Renal cortical epithelial cell (primary cell): ENCODE measurements at regions not wholly inside any gene's neighbourhood (a gene's known extent, or its start where the extent isn't known, plus 50 kb on each side); places are given as distances from the start of the nearest gene placed in this dataset.

Source experiments
- DNase-seq: peaks from one replicate; pipeline ENCODE4 v3.0.0-alpha.2; 2011; ENCODE audit warnings: low read depth

DNA sequence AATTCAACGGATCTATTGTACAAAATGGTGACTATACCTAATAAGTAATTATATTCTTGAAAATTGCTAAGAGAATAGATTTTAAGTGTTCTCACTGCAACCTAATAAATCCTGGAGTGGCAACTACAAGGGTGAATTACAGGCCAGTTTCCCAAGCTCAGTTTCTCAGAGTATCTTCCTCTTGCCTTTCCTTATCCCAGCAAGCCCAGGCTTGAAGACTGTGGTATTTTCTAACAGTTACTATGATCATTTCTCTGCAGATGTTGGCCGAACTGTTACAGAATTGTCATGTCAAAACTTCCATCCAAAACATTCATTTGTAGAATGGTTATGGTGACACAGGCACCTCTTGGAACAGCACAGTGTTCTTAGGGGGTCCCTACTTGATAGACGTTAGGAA, 138.1 kb upstream of the PTCHD4 start:
- no peak for DNase-seq

DNA sequence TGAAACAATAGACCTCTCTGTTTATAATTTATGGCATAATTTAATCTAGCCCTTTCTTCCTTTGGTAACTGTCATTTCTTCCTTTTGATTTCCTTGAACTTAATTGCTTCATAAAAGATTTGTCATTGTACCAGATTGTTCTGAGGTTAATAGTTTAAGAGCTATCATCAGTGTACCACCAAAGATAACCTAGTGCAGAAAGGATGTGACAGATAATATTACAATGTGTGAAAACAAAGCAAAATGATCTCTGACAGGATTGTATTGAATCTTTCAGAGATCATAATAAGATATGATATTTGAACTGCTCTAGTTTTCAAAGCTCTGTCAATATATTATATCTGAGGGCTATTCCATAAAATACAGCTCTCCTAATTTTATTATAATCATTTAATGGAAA, 132.1 kb upstream of the PTCHD4 start:
- DNase-seq, result no peak

DNA sequence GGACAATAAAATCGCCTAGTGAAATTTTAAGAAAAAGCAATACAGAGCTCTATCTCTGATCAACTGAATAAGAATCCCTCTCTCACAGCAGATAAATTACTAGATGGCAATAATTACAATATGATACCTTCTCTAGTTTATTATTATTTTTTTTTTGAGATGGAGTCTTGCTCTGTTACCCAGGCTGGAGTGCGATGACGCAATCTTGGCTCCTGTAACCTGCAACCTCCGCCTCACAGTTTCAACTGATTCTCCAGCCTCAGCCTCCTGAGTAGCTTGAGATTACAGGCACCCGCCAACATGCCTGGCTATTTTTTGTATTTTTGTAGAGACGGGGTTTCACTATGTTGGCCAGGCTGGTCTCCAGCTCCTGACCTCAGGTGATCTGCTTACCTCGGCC, 129.3 kb upstream of the PTCHD4 start:
- no peak for DNase-seq

DNA sequence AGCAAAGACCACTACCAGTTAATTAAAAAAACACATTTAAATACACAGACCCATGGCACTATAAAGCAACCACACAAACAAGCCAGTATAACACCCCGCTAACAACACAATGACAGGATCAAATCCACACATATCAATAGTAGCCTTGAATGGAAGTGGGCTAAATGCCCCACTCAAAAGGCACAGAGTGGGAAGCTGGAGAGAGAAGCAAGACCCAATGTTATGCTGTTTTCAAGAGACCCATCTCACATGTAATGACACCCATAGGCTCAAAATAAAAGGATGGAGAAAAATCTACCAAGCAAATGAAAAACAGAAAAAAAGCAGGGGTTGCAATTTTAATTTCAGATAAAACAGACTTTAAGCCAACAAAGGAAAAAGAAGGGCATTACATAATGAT, 125.4 kb upstream of the PTCHD4 start:
- DNase-seq, result no peak

DNA sequence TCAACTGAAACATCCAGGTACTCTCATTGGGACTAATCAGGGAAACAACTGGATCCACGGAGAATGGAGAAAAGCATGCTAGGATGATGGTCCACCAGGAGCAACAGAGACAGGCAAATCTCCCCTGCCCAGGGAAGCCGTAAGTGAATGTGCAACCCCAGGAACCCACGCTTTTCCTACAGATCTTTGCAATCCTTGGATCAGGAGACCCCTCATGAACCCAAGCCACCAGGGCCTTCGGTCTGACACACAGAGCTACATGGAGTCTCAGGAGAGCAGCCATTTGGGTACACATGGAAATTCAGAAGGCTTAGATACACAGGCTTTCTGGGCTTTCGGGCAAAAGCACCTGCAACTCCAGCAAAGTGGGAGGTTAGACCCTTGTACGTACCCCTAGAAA, 122.1 kb upstream of the PTCHD4 start:
- DNase-seq, result no peak

DNA sequence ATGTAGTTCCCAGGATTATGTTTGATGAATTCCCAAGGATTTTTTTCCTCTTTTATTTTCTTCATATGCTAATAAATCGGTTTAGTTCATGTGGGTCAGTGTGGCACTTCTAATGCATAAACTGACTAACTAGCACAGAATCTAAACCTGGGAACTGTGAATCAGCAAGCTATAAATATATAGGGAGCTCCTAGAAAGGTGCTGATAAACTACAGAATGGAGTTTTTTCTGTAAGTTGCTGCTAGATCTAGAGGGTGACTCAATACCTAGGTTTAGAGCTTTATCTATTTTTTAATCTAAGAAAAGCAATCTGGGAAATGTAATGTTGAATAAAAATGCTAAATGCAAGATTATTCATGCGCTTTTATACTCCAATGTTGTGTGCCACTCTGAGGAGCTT, 118.8 kb upstream of the PTCHD4 start:
- DNase-seq, result peak; percentile 17

DNA sequence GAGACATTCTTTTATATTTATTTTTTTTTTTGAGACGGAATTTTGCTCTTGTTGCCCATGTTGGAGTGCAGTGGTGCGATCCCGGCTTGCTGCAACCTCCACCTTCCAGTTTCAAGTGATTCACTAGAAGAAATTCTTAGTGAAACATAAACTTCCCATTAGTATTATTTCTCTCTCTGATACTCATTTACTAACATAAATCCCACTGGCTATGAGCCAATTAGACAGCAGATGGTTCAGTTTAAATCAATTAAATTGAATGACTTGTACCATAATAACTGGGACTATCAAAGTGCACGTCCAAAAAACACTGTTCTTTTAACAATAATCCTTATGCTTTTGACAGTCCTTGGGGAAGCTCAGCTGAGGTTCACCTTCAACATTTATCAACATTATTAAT, 111.2 kb upstream of the PTCHD4 start:
- DNase-seq, result peak; percentile 71

DNA sequence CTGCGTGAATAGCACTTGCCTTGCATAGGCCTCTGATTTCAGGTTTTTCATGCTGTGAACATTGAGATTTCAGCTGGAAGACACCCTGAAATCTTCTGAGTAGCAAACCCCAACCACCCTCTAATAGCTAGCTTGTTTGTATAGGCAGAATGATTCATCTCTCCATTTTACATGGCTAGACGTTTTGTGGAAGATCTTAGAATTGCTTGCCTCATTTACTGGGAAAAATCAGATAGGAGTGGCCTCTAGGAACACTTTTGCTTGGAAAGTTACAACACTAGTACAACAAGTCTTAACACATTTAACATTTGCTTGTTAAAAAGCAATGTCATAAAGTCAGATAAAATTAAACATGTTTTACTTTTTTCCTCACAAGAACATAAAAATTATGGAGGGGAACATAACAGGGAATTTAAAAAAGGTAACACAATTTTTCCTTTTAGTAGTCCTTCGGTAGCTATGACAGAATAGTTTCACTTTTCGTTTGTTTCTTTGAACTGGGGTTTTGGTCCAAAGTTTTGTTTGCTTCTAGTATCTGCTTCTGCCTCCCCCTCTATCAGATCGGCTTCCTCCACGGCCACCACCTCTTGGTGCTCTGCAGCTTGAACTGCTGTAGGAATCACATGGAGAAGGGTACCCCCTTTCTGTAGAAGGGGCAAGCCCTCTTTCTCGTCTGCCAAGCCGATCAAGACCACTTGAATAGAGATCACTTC, 102.2 kb upstream of the PTCHD4 start:
- peak; percentile 13 for DNase-seq

DNA sequence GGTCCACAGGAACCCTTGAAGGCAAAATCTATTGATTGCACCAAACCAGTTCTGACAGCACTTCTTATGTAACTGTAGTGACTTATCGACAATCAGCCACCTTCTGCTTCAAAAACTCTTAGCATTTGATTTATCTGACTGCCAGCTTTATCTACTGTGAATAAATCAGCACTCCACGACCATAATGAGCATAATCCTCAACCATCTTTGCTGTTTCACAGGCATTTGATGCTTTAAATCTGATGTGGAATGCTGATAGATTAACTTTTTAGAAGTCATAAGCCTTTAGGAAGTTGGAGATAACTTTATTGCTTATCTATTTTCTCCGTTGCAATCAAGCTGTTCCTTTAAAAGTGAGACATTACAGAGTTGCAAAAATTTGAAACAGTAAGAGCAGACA, 101.5 kb upstream of the PTCHD4 start:
- DNase-seq, result peak; percentile 21

DNA sequence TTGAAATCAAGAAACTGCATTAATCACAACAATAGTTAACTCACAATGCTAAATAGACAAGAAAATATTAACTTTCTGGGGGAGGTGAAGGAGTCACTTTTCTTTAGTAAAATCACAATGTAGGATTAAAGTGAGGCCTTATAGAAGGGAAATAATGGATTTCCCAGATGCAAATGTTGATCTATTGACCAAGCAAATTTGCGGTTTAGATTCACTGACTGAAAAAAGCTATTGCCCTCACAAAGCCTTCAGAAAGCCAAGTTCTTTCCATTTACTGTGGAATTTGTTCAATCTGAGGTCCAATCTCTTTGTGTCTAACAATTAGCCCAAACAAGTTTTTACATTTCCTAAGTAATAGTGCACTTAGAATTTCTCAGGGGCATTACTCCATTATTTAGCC, 95.1 kb upstream of the PTCHD4 start:
- peak; percentile 66 for DNase-seq

DNA sequence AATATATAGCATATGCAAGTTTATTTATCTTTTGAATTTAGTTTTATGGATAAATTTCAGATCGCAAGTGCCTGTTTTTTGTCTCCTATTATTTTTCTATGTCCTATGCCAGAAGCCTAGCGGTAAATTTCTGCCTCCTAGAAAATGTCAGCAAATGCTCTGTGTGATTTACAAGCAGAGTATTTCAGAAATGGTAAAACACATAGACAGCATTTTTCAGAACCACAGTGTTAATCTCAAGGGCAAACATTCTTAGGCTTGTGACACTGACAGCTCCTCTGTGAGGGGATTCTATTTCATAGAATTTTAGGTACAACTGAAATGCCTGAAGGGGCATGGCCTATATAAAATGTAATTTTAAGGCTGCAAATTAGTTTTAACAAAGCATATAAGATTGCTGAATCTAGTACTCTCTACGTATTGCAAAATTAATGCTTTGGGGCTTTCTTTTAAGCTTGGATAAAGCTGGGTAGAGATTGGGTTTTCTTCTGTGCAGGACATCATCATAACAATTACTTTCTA, 89.9 kb upstream of the PTCHD4 start:
- DNase-seq, result peak; percentile 9

DNA sequence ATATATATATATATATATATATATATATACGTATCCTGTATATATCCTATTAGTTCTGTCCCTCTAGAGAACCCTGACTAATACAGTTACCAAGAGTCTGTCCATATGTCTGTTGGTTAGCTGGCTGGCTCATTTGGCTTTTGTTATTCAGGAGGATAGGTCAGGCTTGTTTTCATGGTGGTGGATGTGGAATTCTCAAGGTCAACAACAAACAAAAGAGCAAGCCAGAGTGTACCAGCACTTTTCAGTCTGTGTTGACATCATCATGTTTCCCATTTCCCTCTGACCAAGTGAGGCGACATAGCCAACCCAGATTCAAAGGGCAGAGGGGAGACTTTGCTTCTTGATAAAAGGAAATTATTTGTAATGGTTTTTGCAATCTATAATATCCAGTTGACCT, 88.5 kb upstream of the PTCHD4 start:
- DNase-seq, result peak; percentile 52

DNA sequence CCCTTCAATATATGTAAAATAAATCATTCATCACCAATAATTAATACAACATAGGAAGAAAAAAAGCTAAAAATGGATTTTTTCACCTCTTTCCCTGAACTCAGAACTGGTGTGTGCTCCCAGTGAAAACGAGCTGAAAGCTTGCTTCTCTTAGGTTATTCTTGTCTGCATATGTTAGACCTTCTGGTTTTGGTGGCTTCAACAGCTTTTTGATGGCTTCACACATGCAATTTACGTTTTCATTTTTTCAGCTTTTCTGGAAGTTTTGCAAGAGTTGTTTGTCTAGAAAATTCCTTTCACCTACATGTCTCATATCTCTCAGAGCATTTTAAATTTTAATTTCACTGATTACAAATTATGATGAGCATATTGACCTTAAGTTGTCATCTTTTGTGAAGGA, 86.9 kb upstream of the PTCHD4 start:
- no peak for DNase-seq

DNA sequence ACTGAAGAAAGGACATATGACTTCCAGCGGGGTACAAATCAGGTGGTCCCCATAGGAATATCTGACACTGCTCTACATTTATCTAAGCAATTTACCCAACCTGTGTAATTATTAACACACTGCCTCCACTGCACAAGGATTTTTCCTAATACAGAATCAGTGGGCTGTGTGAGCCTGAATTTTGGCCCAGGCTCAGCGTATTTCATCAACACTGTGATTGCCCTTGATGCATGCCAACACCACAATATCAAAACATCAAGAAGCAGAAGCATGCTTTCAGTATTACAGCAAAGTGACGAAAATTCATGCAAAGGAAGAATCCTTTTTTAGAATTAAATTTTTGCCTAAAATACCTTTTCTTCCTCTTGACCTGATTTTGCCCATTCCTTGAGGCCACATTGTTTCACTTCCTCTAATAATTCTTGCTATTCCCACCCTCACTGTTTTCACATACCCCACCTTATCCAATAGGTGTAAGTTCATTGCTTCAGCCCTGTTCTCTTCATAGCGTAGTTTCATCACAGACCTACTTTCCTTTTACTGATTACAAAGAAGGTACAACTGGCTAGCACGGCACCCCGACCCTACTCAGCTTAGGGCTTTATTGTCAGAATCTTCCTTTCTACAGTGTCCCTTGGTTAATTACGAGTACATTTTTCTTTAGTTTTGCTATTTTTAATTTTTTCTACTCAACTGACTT, 83.7 kb upstream of the PTCHD4 start:
- DNase-seq, result peak; percentile 83

DNA sequence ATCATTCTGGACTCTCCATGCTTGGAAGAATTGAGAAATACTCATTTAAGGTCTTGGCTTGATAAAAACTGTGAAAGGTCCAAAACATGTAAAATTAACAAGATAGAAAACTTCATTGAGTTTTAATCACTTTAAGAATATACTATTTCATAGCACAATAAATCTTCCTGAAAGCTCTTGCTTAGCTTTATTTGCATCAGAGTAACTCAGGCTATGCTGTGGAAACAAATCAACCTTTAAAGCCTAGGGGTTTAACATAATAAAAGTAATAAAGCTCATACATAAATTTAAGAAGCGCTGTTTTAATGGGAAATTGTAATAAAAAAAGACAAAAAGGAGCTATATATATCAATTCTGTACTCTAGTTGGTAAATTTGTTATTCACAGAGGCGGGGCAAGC, 77.2 kb upstream of the PTCHD4 start:
- no peak for DNase-seq

DNA sequence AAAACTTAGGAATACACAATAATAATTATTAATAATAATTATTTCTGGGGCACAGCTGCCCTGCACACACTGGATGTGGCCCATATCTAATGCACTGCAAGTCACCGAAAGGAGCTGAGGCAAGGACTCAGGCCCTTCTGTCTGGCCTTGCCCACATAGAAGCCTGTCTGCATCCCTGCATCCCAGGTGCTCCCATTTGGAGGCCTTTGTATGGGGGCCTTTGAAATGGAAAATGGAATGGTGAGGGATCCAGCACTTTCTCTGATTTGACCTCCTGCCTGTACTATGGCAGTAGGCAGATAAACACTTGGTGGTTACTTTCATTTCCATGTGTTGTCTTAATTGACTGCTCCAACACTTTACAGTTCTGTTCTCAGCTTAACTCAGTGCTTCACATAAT, 75.7 kb upstream of the PTCHD4 start:
- DNase-seq, result no peak

DNA sequence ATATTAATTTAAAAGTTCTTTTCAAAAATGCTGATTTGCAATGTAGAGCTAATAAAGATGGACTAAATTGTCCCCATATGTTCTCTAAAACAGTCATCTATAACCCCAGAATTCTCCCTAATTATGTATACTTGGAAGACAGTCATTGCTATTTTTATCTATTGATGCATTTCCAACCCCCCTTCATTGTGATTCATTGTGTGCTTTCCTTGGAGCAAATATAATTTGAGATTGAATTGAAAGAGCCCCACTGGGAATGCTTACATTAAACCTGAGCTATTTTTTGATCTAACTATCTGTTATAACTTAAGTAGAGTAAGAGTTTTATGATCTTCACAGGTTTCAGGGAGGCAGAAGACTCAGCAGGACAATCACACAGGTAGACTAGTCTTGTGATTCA, 73.7 kb upstream of the PTCHD4 start:
- no peak for DNase-seq

DNA sequence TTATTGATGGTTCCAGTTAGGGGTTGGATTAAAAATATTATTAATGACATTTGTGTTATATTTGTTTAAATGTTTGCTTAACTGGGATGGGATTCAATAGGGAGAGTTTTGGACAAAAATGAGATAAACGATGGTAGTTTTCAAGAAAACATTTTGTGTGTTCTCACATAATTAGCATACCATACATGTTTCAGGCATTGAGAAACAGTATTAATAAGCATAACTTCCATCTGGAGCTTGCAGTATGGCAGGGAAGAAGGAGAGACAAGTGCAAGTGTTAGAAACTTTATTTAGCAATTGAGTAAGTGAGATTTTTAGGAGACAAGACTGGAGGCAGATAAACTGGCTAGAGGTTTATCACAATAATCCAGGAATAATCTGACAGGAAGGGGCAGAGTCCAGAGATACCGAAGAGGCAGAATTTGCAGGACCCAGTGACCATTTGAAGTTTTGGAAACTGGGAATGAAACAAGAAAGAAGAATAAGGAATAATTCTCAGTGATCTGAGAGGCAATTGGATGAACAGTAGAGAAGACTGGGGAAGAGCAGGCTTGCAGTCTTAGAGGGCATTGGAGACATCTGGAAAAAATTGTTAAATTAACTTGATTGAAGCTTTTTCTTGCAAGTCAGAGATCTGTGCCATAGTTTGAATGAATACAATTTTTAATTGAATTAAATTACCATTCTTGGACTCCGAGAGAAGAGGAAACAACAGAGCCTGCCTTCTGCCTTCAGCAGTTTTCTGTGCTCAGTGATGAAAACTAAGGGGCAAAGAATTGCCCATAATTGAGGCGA, 73.0 kb upstream of the PTCHD4 start:
- no peak for DNase-seq

DNA sequence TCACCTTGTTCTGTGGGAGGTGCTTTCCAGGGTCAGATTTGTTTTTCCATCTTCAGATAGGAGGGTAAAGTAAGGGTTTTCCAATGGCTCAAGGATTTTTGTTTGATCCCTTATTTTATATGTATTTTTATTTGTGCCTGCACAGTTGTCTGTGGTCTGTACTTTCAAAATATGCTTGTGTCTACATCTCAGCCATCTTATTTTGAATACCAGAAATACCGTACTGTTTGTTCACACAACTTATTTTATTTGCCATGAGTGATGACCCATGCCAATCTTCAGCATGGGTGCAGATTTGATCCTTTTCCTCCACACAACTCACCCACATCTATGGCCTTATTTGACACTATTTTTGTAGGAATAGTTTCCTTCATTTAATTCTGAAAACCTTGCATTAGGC, 72.2 kb upstream of the PTCHD4 start:
- DNase-seq, result peak; percentile 58

DNA sequence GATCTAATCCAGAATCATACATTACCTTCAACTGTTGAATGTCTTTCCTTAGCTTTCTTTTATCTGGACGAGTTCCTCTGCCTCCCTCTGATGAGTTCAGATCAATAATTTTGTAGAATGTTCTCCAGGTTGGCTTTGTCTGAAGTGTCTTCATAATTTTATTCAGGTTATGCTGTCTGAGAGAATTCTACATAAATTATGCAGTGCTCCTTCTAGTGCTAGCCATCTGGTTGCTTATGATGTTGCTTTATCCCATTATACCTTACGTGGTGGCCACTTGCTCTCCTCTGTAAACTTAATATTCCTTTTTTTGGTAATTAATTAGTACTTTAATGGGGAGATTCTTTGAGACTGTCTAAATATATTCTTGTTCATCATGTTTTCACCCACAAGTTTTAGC, 67.7 kb upstream of the PTCHD4 start:
- DNase-seq, result no peak

DNA sequence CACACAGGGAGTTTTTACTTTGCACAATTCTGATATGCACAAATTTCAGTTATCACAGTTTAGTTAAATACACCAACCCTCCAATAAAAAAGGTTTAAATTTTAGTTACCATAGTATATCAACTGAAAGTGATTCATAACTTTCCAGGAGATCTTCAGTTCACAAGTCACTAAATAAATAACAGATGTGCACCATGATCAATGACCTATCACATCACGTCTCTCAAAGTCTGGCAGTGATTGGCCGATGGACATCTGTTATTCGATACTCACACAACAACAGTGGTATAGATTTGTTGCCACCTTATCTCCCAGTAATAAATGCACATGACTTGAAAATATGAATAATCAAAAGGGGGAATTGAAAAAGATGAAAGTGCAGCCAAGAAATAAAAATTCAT, 66.8 kb upstream of the PTCHD4 start:
- DNase-seq, result no peak

DNA sequence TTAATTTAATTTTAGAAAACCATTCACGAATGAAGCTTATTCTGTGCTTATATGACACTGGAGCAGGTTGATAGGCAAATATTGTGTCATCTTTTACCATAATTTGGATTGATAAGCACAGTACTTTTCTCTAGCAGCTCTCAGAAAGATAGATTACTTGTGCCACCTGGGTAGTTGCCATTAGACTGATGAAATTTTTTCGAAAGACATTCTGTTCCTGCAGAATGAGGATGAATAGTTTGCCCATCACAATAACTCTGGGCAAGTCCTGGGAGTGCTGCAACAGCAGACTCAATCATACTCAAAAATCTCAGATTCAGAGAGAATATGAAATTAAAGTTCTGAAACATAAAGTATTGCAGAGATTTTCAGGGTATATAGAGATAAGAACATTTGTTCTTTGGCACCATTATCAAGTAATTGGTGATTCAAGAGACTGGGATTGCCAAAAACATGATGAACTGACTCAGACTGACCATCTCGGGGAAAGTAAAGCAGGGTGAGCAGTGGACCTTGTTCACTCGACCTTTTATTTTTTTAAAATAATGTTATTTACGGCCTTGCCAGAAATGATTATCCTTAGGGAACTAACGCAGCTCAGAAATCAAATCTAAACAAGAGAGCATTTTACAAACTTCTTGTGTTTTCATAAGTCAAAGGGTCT, 65.8 kb upstream of the PTCHD4 start:
- no peak for DNase-seq
